H7 (cell line): ENCODE measurements at regions not wholly inside any gene's neighbourhood (a gene's known extent, or its start where the extent isn't known, plus 50 kb on each side); places are given as distances from the start of the nearest gene placed in this dataset.

Source experiments
- DNase-seq: peaks from one replicate; pipeline ENCODE4 v3.0.0; 2012
- H3K27me3 ChIP-seq: 2 replicates; pipeline ENCODE4 v1.6.0; 2011; ENCODE audit warnings: mild to moderate bottlenecking, low read length; ENCODE audit not compliant: control insufficient read depth, insufficient read depth
- H3K36me3 ChIP-seq: replicated peaks from 2 replicates; pipeline ENCODE4 v1.5.1; 2011; ENCODE audit warnings: low read length; ENCODE audit not compliant: control insufficient read depth, insufficient read depth
- H3K4me3 ChIP-seq: 2 replicates; pipeline ENCODE4 v1.5.1; 2011; ENCODE audit warnings: low read depth, mild to moderate bottlenecking, control low read depth, low read length, moderate library complexity; ENCODE audit not compliant: insufficient read depth

DNA sequence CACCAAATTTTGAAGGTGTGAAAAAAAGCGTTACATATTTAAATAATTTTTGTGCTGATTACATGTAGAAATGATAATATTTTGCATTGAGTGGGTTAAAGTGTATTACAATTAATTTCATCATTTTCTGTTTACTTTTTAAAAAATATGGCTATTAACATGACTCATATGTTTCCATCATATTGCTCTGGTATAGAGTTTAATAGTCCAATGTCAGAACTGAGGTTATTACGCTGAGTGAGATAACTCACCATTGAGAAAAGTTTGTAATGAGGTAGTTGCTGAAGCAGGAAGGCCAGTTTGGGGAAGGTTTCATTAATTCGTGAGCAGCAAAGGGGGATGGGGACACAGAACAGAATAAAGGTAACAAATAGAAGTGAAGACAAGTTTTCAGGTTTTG is 865.7 kb upstream of the MGAT4C start:
- Histone ChIP-seq H3K36me3 (no peaks in the 10 kb centered on the region), H3K4me3 (no peak overlapping the region), H3K27me3 (no peaks in the 10 kb centered on the region)
- DNase-seq: no peak

DNA sequence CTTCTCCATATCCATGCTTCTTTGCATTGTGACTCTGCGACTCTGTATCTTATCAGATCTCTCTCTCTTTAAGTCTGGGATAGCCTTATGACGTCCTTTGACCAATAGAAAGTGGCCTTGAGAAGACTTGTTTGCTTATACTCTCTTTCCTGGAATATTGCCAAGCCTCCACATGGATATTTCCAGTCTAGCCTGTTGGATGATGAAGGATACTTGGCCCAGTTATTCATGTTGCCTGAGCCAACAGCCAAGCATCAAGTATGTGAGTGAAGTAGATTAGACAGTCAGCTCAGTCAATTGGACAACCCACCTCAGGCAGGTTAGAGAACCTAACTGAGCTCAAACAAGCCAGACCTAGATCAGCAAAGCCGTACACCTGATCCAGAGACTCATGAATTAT is 864.2 kb upstream of the MGAT4C start:
- Histone ChIP-seq H3K4me3 (no peak overlapping the region), H3K27me3 (no peaks in the 10 kb centered on the region), H3K36me3 (no peaks in the 10 kb centered on the region)
- DNase-seq: no peak

DNA sequence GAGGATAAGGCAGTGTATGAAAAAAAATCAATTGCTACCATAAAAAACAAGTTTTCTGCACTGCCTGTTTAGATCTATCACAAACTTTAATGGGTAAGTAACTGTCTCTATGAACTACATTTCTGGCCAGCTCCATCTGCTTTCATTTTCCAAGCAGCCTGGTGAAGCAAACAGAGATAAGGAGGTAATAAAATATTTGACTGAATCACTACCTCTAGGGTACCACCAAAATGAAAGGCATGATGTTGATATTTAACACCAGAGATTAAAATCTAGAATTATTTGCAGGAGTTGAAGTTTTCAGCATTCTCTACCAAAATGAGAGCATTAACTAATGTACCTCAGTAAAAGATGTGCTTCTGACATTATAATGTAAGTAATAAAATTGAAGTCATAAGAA is 863.5 kb upstream of the MGAT4C start:
- H3K4me3 ChIP-seq: no peak overlapping the region
- H3K36me3 ChIP-seq: no peaks in the 10 kb centered on the region
- DNase-seq: no peak
- H3K27me3 ChIP-seq: no peaks in the 10 kb centered on the region

DNA sequence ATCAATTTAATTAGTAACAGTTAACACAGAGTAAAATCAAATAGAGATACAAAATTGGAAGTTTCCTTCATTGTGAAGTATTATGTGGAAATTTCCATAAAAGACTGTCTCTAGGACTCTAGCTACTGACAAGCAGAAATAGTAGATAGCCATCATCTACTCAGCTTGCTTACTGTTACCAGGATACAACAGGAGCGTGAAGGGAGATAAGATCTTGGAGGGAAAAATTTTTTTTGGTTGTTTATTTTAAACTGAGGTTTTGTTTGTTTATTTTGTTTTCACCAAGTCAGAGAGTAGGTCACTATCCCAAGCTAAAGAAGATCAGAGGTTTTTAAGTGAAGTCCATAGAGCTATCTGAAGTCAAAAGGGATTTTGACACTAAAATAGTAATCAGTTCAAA is 861.3 kb upstream of the MGAT4C start:
- Histone ChIP-seq H3K27me3 (no peaks in the 10 kb centered on the region), H3K4me3 (no peak overlapping the region), H3K36me3 (no peaks in the 10 kb centered on the region)
- DNase-seq: no peak

DNA sequence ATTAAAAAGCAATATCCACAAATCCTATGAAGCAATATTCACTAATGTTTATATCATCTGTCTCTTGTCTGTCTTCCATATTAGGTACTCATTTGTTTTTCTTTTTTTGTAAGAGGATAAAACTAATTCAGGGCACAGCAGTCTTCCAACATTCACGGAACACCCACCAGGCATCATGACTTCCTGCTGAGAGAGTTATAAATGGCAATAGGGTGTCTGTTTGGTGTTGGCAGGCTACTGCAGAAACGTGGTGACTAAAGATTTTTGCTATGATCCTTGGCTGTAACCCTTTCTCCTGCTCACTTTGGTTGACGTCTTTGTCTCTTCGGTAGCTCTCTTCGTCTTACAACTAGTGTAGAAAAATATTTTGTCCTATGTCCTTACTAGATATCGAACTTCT is 860.6 kb upstream of the MGAT4C start:
- no peaks in the 10 kb centered on the region for H3K27me3 ChIP-seq
- H3K36me3 ChIP-seq: no peaks in the 10 kb centered on the region
- no peak for DNase-seq

DNA sequence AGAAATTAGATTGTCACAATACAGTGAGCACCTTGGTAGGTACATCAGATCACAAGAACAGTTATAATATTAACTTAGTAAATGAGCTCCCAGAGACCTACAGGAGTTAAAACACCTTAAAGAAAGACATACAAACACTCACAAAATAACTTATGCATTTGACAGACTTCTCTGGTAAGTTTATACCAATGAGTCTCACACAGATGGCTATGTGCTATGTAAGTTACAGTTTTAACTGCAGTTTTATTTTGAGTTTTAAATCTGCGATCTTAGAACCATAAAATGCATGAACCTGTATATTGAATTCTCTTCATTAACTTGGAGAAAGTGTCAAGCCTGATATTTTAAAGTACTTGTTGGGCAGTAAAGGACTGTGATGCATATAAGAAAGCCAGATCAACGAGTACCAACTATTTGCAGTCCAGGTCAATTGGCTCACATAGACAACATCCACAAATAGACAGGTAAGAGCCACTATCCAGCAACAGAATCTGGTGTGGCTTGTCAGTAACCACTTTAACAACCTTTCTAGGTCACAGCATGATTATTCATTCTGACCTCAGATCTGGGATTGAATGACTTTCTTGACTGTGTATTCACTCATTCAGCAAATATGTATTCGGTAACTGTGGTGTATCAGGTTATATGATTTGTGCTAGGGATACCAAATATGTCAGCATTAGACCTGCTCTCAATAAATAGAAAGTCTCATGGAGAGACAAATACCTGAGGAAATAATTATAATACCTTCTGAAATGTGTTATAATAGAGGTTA is 856.6 kb upstream of the MGAT4C start:
- no peaks in the 10 kb centered on the region for H3K27me3 ChIP-seq
- no peak overlapping the region for H3K4me3 ChIP-seq
- H3K36me3 ChIP-seq: no peaks in the 10 kb centered on the region
- no peak for DNase-seq

More for the DNA sequence above, 860.6 kb upstream of the MGAT4C start:
- H3K4me3 ChIP-seq: no peak overlapping the region

DNA sequence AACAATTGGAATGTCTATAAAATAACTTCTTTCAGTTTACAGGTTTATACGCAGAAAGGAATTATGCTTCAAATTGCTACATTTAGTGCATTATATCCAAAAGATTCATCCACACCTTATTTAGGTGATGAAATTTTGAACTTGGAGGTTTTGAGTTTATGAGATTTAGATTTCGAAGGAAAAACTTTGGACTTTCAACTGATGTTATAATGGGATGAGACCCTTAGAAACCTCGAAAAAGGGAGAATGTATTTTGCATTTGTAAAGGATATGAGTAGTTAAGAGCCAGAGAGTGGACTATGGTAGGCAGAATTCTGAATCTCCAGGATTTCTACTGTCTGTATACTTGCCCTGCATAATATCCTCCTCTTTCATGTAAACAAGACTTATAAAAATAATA is 851.6 kb upstream of the MGAT4C start:
- H3K4me3 ChIP-seq: no peak overlapping the region
- no peaks in the 10 kb centered on the region for H3K36me3 ChIP-seq
- no peak for DNase-seq
- H3K27me3 ChIP-seq: no peaks in the 10 kb centered on the region

DNA sequence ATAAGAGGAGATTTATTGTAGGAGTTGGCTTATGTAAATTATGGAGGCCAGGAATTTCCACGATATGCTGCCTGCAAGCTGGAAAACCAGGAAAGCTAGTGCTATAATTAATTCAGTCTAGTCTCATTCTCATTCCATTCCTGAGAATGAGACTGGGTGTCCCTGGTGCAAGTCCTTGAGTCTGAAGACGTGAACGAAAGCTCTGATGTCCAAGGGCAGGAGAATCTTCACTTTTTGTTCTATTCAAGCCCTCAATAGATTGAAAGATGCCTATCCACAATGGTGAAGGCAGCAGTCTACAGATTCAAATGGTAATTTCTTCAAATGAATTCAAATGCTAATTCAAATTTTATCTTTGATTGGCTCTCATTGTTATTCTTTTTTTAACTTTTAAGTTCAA is 851.1 kb upstream of the MGAT4C start:
- Histone ChIP-seq H3K27me3 (no peaks in the 10 kb centered on the region), H3K36me3 (no peaks in the 10 kb centered on the region), H3K4me3 (no peak overlapping the region)
- DNase-seq: no peak

DNA sequence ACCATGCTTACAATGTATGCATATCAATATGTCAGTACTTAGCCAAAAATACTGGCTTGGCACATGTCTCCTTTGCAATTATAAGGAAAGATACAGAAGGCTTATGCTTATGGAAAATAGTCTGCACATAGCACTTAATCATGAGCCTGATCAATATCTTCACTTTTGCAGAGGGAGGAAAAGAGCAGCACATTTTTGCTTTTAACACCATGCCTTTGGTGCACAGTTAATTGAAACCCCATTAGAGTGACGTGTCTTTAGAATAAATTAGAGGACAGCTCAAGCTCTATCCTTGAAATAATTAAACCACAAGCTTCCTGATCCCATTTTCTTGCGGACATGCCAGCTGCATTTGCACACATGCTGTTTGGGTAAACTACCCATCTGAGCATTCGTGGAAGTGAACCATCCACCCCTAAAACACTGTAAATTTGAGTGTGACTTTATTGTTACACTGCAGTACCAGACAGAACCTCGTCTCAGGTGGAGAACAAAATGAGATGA is 839.9 kb upstream of the MGAT4C start:
- no peak for DNase-seq
- Histone ChIP-seq H3K4me3 (no peak overlapping the region), H3K27me3 (no peaks in the 10 kb centered on the region), H3K36me3 (no peaks in the 10 kb centered on the region)

DNA sequence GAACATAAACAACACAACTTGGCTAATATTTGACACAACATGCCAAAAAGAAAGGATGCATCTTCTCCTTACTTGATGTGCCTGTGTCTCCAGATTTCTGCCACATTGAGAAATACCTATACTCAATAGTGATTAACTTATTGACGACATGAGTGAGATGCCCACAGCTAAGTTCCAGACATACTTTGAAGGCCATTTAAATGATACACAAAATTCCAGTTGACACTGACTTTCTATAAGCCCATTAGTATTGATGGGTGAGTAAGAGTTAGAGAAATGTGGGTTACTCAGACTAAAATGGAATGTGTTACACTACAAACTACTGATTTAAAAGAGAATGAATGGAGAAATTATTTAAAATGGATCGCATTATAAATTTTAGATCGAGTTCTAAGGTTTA is 838.2 kb upstream of the MGAT4C start:
- no peak overlapping the region for H3K4me3 ChIP-seq
- no peak for DNase-seq
- no peaks in the 10 kb centered on the region for H3K27me3 ChIP-seq
- no peaks in the 10 kb centered on the region for H3K36me3 ChIP-seq

DNA sequence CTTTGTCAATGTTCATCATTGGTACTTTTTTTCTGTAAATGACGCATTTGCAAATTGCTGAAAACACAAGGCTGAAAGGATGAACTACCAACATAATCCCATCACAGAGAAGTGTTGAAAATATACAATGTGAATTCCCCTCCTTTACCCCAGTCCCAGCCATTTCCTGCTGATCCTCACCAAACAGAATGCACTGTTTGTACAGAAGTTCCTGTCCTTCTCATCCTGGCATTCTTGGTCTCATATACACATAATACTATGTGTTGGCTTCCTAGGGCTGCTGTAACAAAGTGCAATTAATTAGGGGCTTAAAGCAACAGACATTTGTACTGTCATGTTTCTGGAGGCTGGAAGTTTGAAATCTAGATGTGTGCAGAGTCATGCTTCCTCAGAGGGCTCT is 836.2 kb upstream of the MGAT4C start:
- no peak overlapping the region for H3K4me3 ChIP-seq
- no peaks in the 10 kb centered on the region for H3K36me3 ChIP-seq
- no peak for DNase-seq
- H3K27me3 ChIP-seq: no peaks in the 10 kb centered on the region

DNA sequence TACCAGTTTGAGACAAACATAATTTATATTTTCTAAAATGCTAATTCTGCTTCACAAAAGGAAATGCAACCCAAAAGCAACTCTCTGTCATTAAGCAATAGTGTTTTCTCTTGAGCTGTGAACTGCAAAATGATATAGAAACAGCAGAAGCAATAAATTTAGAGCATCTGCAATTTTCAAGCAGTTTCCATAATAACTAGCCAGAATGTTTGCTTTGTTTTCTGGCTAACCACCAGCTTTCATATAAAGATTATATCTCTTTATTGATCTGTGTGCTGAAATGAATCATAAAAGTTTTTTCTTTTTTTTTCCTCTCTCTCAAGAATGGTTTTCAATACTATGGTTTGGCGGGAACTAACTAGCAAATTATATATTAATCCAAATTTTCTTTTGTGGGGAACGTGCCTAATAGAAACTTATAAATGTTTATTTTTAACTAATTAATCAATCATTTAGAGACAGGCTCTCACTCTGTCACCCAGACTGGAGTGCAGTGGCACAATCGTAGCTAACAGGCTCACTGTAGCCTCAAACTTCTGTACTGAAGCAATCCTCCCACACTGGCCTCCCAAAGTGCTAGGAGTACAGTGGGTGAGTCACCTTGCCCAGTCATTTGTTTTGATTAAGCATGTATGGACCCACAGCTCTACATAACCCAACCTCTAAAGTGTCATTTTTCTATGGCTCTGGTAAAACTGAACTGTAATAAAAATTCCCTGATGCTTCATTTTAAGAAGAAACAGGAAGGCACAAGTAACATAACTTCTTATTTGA is 830.1 kb upstream of the MGAT4C start:
- H3K27me3 ChIP-seq: no peaks in the 10 kb centered on the region
- DNase-seq: no peak
- H3K36me3 ChIP-seq: no peaks in the 10 kb centered on the region
- H3K4me3 ChIP-seq: no peak overlapping the region

DNA sequence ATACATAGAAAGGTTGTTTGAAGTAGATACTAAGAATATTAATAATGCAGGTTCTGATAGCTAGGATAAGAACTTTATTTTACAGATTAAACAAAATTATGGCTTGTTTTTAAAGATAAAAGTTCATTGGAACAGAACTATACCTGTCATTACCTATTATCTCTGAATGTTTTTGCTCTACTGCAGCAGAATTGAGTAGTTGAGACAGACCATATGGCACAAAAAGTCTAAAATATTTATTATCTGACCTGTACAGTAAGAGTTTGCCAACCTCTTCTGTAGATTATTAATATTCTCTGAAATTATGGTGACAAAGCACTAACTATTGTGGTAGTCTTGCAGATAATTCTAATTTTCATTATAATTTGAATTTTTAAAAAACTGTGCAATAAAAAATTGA is 829.1 kb upstream of the MGAT4C start:
- Histone ChIP-seq H3K36me3 (no peaks in the 10 kb centered on the region), H3K27me3 (no peaks in the 10 kb centered on the region), H3K4me3 (no peak overlapping the region)
- no peak for DNase-seq

DNA sequence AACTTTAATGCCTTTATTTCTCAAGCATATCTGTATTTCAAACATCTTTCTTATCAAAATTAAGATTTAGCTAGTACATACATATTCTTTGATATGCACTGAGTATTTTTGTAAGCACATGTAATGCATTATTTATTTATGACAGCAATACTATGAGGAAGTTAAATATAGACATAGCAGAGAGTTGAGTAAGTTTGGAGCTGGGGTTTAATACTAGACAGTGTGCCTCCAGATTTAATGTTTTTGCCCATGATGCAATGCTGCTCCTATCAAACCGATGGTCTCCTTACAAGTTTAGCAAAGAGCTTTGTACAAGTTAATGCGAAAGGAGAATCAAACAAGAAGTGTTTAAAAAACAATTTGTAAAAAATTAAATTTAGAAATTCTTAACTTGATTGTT is 826.6 kb upstream of the MGAT4C start:
- Histone ChIP-seq H3K27me3 (no peaks in the 10 kb centered on the region), H3K4me3 (no peak overlapping the region), H3K36me3 (no peaks in the 10 kb centered on the region)
- DNase-seq: no peak

DNA sequence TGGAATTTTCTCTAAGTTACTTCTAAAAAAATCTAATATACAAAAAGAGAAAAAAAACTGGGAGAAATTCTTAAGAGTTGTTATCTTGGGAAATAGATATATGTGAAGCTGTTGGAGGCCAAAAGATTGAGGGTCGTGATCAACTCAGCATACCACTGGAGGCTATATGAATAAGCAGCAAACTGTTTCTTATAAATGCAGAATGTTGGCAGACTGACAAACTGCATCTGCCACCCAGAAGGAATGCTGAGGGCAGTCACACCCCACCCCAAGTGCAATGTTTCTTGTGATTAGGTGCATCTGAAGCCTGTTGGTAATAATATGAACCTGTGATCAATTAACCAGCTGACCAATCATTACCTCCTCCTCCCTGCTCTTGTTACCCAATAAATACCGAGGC is 818.6 kb upstream of the MGAT4C start:
- Histone ChIP-seq H3K27me3 (no peaks in the 10 kb centered on the region), H3K4me3 (no peak overlapping the region), H3K36me3 (no peaks in the 10 kb centered on the region)
- DNase-seq: no peak
